ENCODE measurements at regions not wholly inside any gene's neighbourhood (a gene's known extent, or its start where the extent isn't known, plus 50 kb on each side); places are given as distances from the start of the nearest gene placed in this dataset.

GRCh38 chr6:144742779-144743178 is 457.6 kb downstream of the UTRN start:
- ATAC-seq, result no peak
- ChIA-PET POLR2A (no interaction called here), CTCF (no interaction called here)
- no peak for DNase-seq
- intact Hi-C loops (cut with micrococcal nuclease), result no loop called here
- H3K4me1 Mint-ChIP-seq (ENCODE audit: low read depth), result peaks cover 6% of the 10 kb centered on the region
- H3K36me3 Mint-ChIP-seq (ENCODE audit: low read depth), result peaks cover 3% of the 10 kb centered on the region
- H3K27me3 Mint-ChIP-seq, result no peaks in the 10 kb centered on the region
- H3K27ac Mint-ChIP-seq, result no peak overlapping the region
- no peaks in the 10 kb centered on the region for H3K9me3 Mint-ChIP-seq
- H3K4me3 Mint-ChIP-seq, result no peak overlapping the region
- TF ChIP-seq CTCF (IDR thresholded peaks at IDR 0.05), result no peak

- Mint-ChIP-seq H3K4me1 (ENCODE audit: low read depth) (peaks cover 6% of the 10 kb centered on the region), H3K9me3 (no peaks in the 10 kb centered on the region), H3K36me3 (ENCODE audit: low read depth) (peaks cover 2% of the 10 kb centered on the region), H3K4me3 (no peak overlapping the region), H3K27ac (no peak overlapping the region), H3K27me3 (no peaks in the 10 kb centered on the region)
- no peak for DNase-seq
- TF ChIP-seq CTCF (IDR thresholded peaks at IDR 0.05), result no peak
- ChIA-PET POLR2A (no interaction called here), CTCF (interaction anchor here (1.2 kb wide), 1 partner anchor 35 kb away, joined by 3 read pairs; no protein-coding TSS in a partner anchor)
- ATAC-seq, result no peak
- intact Hi-C loops (cut with micrococcal nuclease), result no loop called here
These were observed 459.6 kb downstream of the UTRN start for GRCh38 chr6:144744720-144745119.

GRCh38 chr6:144745439-144745838 is 460.3 kb downstream of the UTRN start:
- no peak overlapping the region for H3K27ac Mint-ChIP-seq

GRCh38 chr6:144746902-144747469 is 461.9 kb downstream of the UTRN start:
- Mint-ChIP-seq H3K36me3 (ENCODE audit: low read depth) (peaks cover 6% of the 10 kb centered on the region), H3K4me1 (ENCODE audit: low read depth) (peaks cover 6% of the 10 kb centered on the region), H3K27ac (peak overlapping the region; percentile 25), H3K27me3 (no peaks in the 10 kb centered on the region), H3K9me3 (no peaks in the 10 kb centered on the region), H3K4me3 (no peak overlapping the region)
- ATAC-seq (no peak), DNase-seq (no peak)
- ChIA-PET POLR2A (no interaction called here), CTCF (no interaction called here)
- TF ChIP-seq CTCF (IDR thresholded peaks at IDR 0.05), result no peak
- intact Hi-C loops (cut with micrococcal nuclease), result no loop called here

More at GRCh38 chr6:144745439-144745838, 460.3 kb downstream of the UTRN start:
- CTCF ChIA-PET, result interaction anchor here (1.2 kb wide), 1 partner anchor 34 kb away, joined by 3 read pairs; no protein-coding TSS in a partner anchor
- intact Hi-C loops (cut with micrococcal nuclease), result no loop called here
- no peak for TF ChIP-seq CTCF (IDR thresholded peaks at IDR 0.05)
- no peak for ATAC-seq
- DNase-seq, result no peak
- H3K4me1 Mint-ChIP-seq (ENCODE audit: low read depth), result peaks cover 6% of the 10 kb centered on the region
- no peak overlapping the region for H3K4me3 Mint-ChIP-seq
- H3K27me3 Mint-ChIP-seq, result no peaks in the 10 kb centered on the region
- H3K36me3 Mint-ChIP-seq (ENCODE audit: low read depth), result peaks cover 2% of the 10 kb centered on the region
- H3K9me3 Mint-ChIP-seq, result no peaks in the 10 kb centered on the region
- POLR2A ChIA-PET, result no interaction called here

GRCh38 chr6:144749263-144749662 is 464.1 kb downstream of the UTRN start:
- Mint-ChIP-seq H3K36me3 (ENCODE audit: low read depth) (peaks cover 6% of the 10 kb centered on the region), H3K4me3 (no peak overlapping the region), H3K4me1 (ENCODE audit: low read depth) (peaks cover 6% of the 10 kb centered on the region), H3K9me3 (no peaks in the 10 kb centered on the region), H3K27me3 (no peaks in the 10 kb centered on the region), H3K27ac (no peak overlapping the region)
- no peak for ATAC-seq
- TF ChIP-seq CTCF (IDR thresholded peaks at IDR 0.05), result no peak
- CTCF ChIA-PET, result interaction anchor here (1.4 to 1.5 kb wide), 2 partner anchors 11 to 164 kb away, joined by 3 to 4 read pairs; no protein-coding TSS in a partner anchor
- intact Hi-C loops (cut with micrococcal nuclease), result no loop called here
- POLR2A ChIA-PET, result no interaction called here
- no peak for DNase-seq
